ENCODE measurements at regions not wholly inside any gene's neighbourhood (a gene's known extent, or its start where the extent isn't known, plus 50 kb on each side); places are given as distances from the start of the nearest gene placed in this dataset.

DNA sequence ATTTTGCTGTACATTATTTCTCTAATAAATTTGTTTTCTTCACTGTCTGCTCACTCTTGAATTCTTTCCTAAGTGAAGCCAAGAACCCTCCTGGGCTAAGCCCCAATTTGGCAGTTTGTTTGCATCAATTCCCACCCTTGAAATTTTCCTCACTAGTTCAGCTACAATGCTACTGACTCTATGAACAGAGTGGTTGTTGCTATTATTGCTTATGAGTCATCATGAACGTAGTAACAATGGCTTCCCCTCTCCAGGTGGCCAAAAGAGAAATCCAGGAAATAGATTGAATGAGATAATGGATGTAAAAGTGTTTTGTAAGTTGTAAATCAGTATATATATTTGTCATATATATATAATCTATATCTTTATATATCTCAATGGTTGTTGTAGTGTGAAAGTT lies 193.0 kb downstream of the URB2 start:
- TF ChIP-seq GATA2 (IDR thresholded peaks at IDR 0.05; ENCODE audit: low read depth, low read length) = no peak
- no peak for TF ChIP-seq GATA3 (IDR thresholded peaks at IDR 0.05; ENCODE audit: low read depth, low read length)
